ENCODE measurements at regions not wholly inside any gene's neighbourhood (a gene's known extent, or its start where the extent isn't known, plus 50 kb on each side); places are given as distances from the start of the nearest gene placed in this dataset.

DNA sequence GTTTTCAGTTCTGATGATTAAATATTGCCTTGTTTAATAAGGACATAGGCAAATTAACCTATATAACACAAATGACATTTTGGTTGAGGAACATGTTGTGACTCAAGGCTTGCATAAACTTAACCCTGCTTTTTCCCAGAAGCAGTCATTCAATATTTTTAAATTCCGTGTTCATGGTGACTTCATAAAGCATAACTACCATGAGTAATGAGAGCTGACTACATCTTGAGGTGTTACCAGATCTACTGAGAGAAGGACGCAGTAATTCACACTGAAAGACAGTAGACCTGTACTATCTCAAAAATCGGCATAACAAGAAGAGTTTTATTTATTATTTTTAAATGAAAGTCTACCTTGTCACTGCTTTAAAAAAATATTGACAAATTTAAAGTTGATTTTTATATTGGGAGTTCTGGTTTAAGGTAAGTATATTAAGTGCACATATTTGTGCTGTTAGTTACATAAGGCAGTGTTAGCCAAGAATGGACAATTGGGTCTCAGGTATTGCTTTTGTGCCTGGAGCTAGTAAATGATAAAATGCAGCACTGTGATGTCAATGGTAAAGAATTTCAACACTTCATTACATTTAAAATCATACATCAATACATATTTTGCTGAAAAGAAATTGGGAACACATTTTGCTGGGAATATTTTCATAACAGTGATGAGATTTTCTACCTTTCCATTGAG lies 1198.5 kb downstream of the FSCB start:
- no peak for ATAC-seq
- ChIA-PET POLR2A (no interaction called here), CTCF (no interaction called here)
- H3K4me3 ChIP-seq (ENCODE audit: low read depth in 2 of 2, low read length in 2 of 2): no peak overlapping the region
- no peaks in the 10 kb centered on the region for H3K36me3 ChIP-seq (ENCODE audit: control insufficient read depth, insufficient read depth, low read length)
- no peaks in the 10 kb centered on the region for H3K4me1 ChIP-seq (ENCODE audit: control insufficient read depth, insufficient read depth, low read length)
- H3K9me3 ChIP-seq (ENCODE audit: control insufficient read depth, insufficient read depth, low read depth, low read length): no peaks in the 10 kb centered on the region
- H3K27me3 ChIP-seq (ENCODE audit: control insufficient read depth, insufficient read depth, low read length): no peaks in the 10 kb centered on the region
- BruUV-seq (replicated peaks): no TSS peak
- H3K27ac ChIP-seq (ENCODE audit: low read length): no peak overlapping the region
- DNase-seq (ENCODE audit: low read depth, low spot score): no peak
- intact Hi-C loops (cut with micrococcal nuclease; ENCODE audit: unreplicated experiment): no loop called here
- TF ChIP-seq POLR2AphosphoS5 (IDR thresholded peaks at IDR 0.05; ENCODE audit: low read depth, low read length): no peak
- in situ Hi-C loops (cut with HindIII; ENCODE audit: low pct_unique_long_range_greater_than_20kb, low sequenced_read_pairs): no loop called here

DNA sequence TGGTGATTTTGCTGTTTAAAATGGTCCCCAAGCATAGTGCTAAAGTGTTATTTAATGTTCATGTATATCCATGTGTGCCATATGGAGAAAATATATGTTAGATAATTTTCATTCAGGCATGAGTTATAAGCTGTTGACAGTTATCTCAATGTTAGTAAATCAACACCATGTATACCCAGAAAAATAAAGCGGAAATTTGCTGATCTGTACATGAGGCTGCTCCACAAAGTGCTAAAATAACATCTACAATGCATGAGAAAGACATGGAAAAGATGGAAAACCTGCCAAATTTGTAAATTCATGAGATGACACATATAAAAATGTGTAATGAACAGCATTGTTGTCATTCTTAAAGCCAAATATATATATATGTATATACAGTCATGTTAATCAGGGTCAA lies 1199.2 kb downstream of the FSCB start:
- no peaks in the 10 kb centered on the region for H3K27me3 ChIP-seq (ENCODE audit: control insufficient read depth, insufficient read depth, low read length)
- ChIA-PET CTCF (no interaction called here), POLR2A (no interaction called here)
- no TSS peak for BruUV-seq (replicated peaks)
- H3K36me3 ChIP-seq (ENCODE audit: control insufficient read depth, insufficient read depth, low read length): no peaks in the 10 kb centered on the region
- DNase-seq (ENCODE audit: low read depth, low spot score) (no peak), ATAC-seq (no peak)
- no peaks in the 10 kb centered on the region for H3K9me3 ChIP-seq (ENCODE audit: control insufficient read depth, insufficient read depth, low read depth, low read length)
- no peak overlapping the region for H3K4me3 ChIP-seq (ENCODE audit: low read depth in 2 of 2, low read length in 2 of 2)
- in situ Hi-C loops (cut with HindIII; ENCODE audit: low pct_unique_long_range_greater_than_20kb, low sequenced_read_pairs): no loop called here
- H3K4me1 ChIP-seq (ENCODE audit: control insufficient read depth, insufficient read depth, low read length): no peaks in the 10 kb centered on the region
- TF ChIP-seq, protein P1, sequence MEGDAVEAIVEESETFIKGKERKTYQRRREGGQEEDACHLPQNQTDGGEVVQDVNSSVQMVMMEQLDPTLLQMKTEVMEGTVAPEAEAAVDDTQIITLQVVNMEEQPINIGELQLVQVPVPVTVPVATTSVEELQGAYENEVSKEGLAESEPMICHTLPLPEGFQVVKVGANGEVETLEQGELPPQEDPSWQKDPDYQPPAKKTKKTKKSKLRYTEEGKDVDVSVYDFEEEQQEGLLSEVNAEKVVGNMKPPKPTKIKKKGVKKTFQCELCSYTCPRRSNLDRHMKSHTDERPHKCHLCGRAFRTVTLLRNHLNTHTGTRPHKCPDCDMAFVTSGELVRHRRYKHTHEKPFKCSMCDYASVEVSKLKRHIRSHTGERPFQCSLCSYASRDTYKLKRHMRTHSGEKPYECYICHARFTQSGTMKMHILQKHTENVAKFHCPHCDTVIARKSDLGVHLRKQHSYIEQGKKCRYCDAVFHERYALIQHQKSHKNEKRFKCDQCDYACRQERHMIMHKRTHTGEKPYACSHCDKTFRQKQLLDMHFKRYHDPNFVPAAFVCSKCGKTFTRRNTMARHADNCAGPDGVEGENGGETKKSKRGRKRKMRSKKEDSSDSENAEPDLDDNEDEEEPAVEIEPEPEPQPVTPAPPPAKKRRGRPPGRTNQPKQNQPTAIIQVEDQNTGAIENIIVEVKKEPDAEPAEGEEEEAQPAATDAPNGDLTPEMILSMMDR (IDR thresholded peaks at IDR 0.05): no peak
- no peak for TF ChIP-seq TCF7L2 (IDR thresholded peaks at IDR 0.05; ENCODE audit: low read depth, low read length)
- intact Hi-C loops (cut with micrococcal nuclease; ENCODE audit: unreplicated experiment): no loop called here
- no peak overlapping the region for H3K27ac ChIP-seq (ENCODE audit: low read length)

DNA sequence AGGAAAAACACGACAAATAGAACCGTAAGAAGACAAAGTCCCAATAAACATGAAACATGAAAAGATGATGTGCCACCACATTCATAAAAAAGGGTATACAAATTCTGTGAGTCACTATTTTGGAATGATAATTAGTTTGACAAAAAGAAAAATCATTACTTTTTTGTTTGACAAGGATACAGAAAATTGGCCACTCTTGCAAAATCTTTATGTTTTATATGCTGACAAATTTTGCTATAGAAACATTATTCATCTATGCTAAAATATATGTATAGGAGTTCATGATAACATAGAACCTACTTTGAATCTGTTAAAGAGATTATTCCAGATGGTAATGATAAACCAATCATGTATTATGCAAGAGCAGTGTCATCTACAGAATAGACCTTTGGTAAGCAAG lies 1201.0 kb downstream of the FSCB start:
- in situ Hi-C loops (cut with HindIII; ENCODE audit: low pct_unique_long_range_greater_than_20kb, low sequenced_read_pairs): no loop called here
- no peaks in the 10 kb centered on the region for H3K36me3 ChIP-seq (ENCODE audit: control insufficient read depth, insufficient read depth, low read length)
- H3K27me3 ChIP-seq (ENCODE audit: control insufficient read depth, insufficient read depth, low read length): no peaks in the 10 kb centered on the region
- no peak for TF ChIP-seq SIN3A (IDR thresholded peaks at IDR 0.05; ENCODE audit: borderline replicate concordance, insufficient read depth, low read depth, low read length)
- no peak for TF ChIP-seq POLR2AphosphoS5 (IDR thresholded peaks at IDR 0.05; ENCODE audit: low read depth, low read length)
- TF ChIP-seq TCF7L2 (IDR thresholded peaks at IDR 0.05; ENCODE audit: low read depth, low read length): no peak
- TF ChIP-seq, protein P2, sequence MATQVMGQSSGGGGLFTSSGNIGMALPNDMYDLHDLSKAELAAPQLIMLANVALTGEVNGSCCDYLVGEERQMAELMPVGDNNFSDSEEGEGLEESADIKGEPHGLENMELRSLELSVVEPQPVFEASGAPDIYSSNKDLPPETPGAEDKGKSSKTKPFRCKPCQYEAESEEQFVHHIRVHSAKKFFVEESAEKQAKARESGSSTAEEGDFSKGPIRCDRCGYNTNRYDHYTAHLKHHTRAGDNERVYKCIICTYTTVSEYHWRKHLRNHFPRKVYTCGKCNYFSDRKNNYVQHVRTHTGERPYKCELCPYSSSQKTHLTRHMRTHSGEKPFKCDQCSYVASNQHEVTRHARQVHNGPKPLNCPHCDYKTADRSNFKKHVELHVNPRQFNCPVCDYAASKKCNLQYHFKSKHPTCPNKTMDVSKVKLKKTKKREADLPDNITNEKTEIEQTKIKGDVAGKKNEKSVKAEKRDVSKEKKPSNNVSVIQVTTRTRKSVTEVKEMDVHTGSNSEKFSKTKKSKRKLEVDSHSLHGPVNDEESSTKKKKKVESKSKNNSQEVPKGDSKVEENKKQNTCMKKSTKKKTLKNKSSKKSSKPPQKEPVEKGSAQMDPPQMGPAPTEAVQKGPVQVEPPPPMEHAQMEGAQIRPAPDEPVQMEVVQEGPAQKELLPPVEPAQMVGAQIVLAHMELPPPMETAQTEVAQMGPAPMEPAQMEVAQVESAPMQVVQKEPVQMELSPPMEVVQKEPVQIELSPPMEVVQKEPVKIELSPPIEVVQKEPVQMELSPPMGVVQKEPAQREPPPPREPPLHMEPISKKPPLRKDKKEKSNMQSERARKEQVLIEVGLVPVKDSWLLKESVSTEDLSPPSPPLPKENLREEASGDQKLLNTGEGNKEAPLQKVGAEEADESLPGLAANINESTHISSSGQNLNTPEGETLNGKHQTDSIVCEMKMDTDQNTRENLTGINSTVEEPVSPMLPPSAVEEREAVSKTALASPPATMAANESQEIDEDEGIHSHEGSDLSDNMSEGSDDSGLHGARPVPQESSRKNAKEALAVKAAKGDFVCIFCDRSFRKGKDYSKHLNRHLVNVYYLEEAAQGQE (IDR thresholded peaks at IDR 0.05; ENCODE audit: insufficient read depth in 1 of 2, low read depth in 2 of 2, low read length in 1 of 2): no peak
- TF ChIP-seq, protein P1 (IDR thresholded peaks at IDR 0.05): no peak
- no peaks in the 10 kb centered on the region for H3K9me3 ChIP-seq (ENCODE audit: control insufficient read depth, insufficient read depth, low read depth, low read length)
- ChIA-PET POLR2A (no interaction called here), CTCF (no interaction called here)
- DNase-seq (ENCODE audit: low read depth, low spot score) (no peak), ATAC-seq (no peak)
- BruUV-seq (replicated peaks): no TSS peak
- H3K4me3 ChIP-seq (ENCODE audit: low read depth in 2 of 2, low read length in 2 of 2): no peak overlapping the region
- no peaks in the 10 kb centered on the region for H3K4me1 ChIP-seq (ENCODE audit: control insufficient read depth, insufficient read depth, low read length)
- intact Hi-C loops (cut with micrococcal nuclease; ENCODE audit: unreplicated experiment): no loop called here
- H3K27ac ChIP-seq (ENCODE audit: low read length): no peak overlapping the region

All from Panc1 (cell line).